OCI-LY3 (cell line): ENCODE measurements at regions not wholly inside any gene's neighbourhood (a gene's known extent, or its start where the extent isn't known, plus 50 kb on each side); places are given as distances from the start of the nearest gene placed in this dataset.

Experiments used
- CTCF ChIP-seq: fragments of 200-600, 300-600 bp; sonication (generic); IDR thresholded peaks from 2 replicates; pipeline ENCODE4 v1.5.1; 2014; ENCODE audit warnings: antibody characterized with exemption, low read length, low read depth
- EZH2phosphoT487 ChIP-seq: fragments of 200-600 bp; shearing (Covaris generic); IDR thresholded peaks from 2 replicates; pipeline ENCODE4 v1.6.1; 2018; ENCODE audit warnings: antibody characterized with exemption, mixed run types, low read depth

- TF ChIP-seq CTCF = no peak
- no peak for TF ChIP-seq EZH2phosphoT487
Observed at GRCh38 chr18:22700920-22701319, 232.2 kb upstream of the RBBP8 start.
